HL-60 (cell line): ENCODE measurements at regions not wholly inside any gene's neighbourhood (a gene's known extent, or its start where the extent isn't known, plus 50 kb on each side); places are given as distances from the start of the nearest gene placed in this dataset.

Source experiments
- GABPA ChIP-seq: IDR thresholded peaks from 2 replicates; pipeline ENCODE4 v1.6.1; 2012; ENCODE audit warnings: low read depth
- POLR2AphosphoS5 ChIP-seq: IDR thresholded peaks from 2 replicates; pipeline ENCODE4 v1.6.1; 2012; ENCODE audit warnings: low read depth
- SPI1 ChIP-seq: IDR thresholded peaks from 2 replicates; pipeline ENCODE4 v1.6.1; 2012; ENCODE audit warnings: low read depth, mild to moderate bottlenecking, borderline replicate concordance
- TF ChIP-seq, protein P1 (sequence below): IDR thresholded peaks from one replicate; pipeline ENCODE4 v1.5.1; 2011; ENCODE audit warnings: low read length, control low read depth, inconsistent platforms; ENCODE audit not compliant: insufficient read depth
- TF ChIP-seq, protein P2 (sequence below): IDR thresholded peaks from 2 replicates; pipeline ENCODE4 v1.6.1; 2012; ENCODE audit warnings: low read depth; ENCODE audit not compliant: insufficient replicate concordance

DNA sequence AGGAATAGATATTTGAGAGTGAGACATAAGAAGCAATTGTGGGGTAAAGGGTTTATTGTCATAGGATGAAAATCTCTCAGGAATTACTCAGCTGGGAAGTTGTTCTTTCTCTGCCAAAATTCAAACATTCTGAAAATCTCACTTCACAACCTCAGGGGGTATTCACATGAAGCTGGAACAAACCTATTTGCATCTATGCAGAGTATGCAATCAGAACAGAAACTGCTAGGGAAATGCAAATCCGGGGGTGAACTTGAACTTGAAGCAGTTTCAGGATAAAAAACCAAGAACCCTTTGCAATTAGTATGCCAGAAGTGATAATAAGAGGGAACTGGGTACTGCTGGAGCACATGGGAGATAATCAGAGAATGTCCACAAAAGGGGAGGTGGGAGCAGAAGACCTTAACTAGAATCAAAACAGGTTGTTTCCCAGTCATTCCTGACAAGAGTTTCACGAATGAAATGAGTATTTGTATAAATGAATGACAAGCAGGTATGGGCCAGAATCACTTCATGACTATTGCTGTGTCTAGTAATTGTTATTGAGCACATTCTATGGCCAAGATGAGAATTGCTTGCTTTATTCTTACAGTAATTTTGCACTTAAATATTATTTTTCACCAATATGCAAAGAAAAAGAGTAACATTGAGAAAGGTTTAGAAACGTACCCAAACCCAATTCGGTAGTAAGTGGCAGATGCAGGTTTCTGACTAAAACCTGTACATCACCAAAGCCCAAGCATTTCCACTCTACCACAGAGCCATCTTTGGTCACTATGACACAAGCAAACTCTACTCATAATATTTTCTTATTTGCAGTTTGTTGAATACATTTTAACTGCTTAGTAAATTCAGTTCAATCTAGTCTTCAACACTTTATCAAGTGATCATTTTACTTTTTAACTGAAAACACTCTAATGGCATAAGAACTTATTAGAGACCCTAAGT, 61.8 kb upstream of the UBASH3B start:
- TF ChIP-seq, protein P1, sequence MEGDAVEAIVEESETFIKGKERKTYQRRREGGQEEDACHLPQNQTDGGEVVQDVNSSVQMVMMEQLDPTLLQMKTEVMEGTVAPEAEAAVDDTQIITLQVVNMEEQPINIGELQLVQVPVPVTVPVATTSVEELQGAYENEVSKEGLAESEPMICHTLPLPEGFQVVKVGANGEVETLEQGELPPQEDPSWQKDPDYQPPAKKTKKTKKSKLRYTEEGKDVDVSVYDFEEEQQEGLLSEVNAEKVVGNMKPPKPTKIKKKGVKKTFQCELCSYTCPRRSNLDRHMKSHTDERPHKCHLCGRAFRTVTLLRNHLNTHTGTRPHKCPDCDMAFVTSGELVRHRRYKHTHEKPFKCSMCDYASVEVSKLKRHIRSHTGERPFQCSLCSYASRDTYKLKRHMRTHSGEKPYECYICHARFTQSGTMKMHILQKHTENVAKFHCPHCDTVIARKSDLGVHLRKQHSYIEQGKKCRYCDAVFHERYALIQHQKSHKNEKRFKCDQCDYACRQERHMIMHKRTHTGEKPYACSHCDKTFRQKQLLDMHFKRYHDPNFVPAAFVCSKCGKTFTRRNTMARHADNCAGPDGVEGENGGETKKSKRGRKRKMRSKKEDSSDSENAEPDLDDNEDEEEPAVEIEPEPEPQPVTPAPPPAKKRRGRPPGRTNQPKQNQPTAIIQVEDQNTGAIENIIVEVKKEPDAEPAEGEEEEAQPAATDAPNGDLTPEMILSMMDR = no peak
- TF ChIP-seq GABPA (no peak), POLR2AphosphoS5 (no peak), SPI1 (no peak)
- TF ChIP-seq, protein P2, sequence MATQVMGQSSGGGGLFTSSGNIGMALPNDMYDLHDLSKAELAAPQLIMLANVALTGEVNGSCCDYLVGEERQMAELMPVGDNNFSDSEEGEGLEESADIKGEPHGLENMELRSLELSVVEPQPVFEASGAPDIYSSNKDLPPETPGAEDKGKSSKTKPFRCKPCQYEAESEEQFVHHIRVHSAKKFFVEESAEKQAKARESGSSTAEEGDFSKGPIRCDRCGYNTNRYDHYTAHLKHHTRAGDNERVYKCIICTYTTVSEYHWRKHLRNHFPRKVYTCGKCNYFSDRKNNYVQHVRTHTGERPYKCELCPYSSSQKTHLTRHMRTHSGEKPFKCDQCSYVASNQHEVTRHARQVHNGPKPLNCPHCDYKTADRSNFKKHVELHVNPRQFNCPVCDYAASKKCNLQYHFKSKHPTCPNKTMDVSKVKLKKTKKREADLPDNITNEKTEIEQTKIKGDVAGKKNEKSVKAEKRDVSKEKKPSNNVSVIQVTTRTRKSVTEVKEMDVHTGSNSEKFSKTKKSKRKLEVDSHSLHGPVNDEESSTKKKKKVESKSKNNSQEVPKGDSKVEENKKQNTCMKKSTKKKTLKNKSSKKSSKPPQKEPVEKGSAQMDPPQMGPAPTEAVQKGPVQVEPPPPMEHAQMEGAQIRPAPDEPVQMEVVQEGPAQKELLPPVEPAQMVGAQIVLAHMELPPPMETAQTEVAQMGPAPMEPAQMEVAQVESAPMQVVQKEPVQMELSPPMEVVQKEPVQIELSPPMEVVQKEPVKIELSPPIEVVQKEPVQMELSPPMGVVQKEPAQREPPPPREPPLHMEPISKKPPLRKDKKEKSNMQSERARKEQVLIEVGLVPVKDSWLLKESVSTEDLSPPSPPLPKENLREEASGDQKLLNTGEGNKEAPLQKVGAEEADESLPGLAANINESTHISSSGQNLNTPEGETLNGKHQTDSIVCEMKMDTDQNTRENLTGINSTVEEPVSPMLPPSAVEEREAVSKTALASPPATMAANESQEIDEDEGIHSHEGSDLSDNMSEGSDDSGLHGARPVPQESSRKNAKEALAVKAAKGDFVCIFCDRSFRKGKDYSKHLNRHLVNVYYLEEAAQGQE = no peak
